Stimulated activated effector memory CD8-positive, alpha-beta T cell treated with anti-CD3 and anti-CD28 coated beads, Interleukin-12 subunit alpha, Interleukin-12 subunit beta, amount 100 ng/mL, for 72 hours (primary cell): ENCODE measurements at regions not wholly inside any gene's neighbourhood (a gene's known extent, or its start where the extent isn't known, plus 50 kb on each side); places are given as distances from the start of the nearest gene placed in this dataset.
A peak's percentile ranks its signal among the peaks of the same experiment; 100 is the strongest.

Source experiments
- ATAC-seq: fragments of 150-1000 bp; cut with Tn5 transposase; 2 replicates; pipeline ENCODE4 v1.10.0; 2021
- DNase-seq, 2 donors: peaks; one replicate each; pipeline ENCODE4 v3.0.0; 2021 to 2022; ENCODE audit warnings: low spot score in 2 of 2
- H3K27ac Mint-ChIP-seq: one replicate; pipeline ENCODE4 v1.8.0; 2022; ENCODE audit warnings: mild to moderate bottlenecking, mixed read lengths
- H3K36me3 Mint-ChIP-seq: one replicate; pipeline ENCODE4 v1.8.0; 2022; ENCODE audit warnings: mild to moderate bottlenecking, mixed read lengths
- H3K4me1 Mint-ChIP-seq: one replicate; pipeline ENCODE4 v1.8.0; 2022; ENCODE audit warnings: mixed read lengths
- H3K4me3 Mint-ChIP-seq: one replicate; pipeline ENCODE4 v1.8.0; 2022; ENCODE audit warnings: mild to moderate bottlenecking, mixed read lengths
- H3K9me3 Mint-ChIP-seq: one replicate; pipeline ENCODE4 v1.8.0; 2022; ENCODE audit warnings: mixed read lengths

GRCh38 chr15:29428925-29429573 is 159.4 kb upstream of the NSMCE3 start:
- Mint-ChIP-seq H3K4me1 (no peaks in the 10 kb centered on the region), H3K4me3 (no peak overlapping the region), H3K36me3 (no peaks in the 10 kb centered on the region), H3K27ac (no peak overlapping the region), H3K9me3 (no peaks in the 10 kb centered on the region)
- DNase-seq: no peak
- no peak for ATAC-seq

GRCh38 chr15:29425864-29426263 is 156.2 kb upstream of the NSMCE3 start:
- Mint-ChIP-seq H3K4me3 (no peak overlapping the region), H3K36me3 (no peaks in the 10 kb centered on the region), H3K4me1 (no peaks in the 10 kb centered on the region), H3K27ac (no peak overlapping the region), H3K9me3 (no peaks in the 10 kb centered on the region)
- DNase-seq (no peak), ATAC-seq (no peak)

- H3K27ac Mint-ChIP-seq: no peak overlapping the region
- no peak overlapping the region for H3K4me3 Mint-ChIP-seq
- peaks cover 3% of the 10 kb centered on the region for H3K9me3 Mint-ChIP-seq
- H3K4me1 Mint-ChIP-seq: no peaks in the 10 kb centered on the region
- H3K36me3 Mint-ChIP-seq: no peaks in the 10 kb centered on the region
- ATAC-seq (no peak), DNase-seq (no peak)
These were observed 154.5 kb upstream of the NSMCE3 start for GRCh38 chr15:29424118-29424517.

- H3K27ac Mint-ChIP-seq: no peak overlapping the region
- no peaks in the 10 kb centered on the region for H3K4me1 Mint-ChIP-seq
- H3K9me3 Mint-ChIP-seq: peaks cover 3% of the 10 kb centered on the region
- DNase-seq: no peak
- no peaks in the 10 kb centered on the region for H3K36me3 Mint-ChIP-seq
- ATAC-seq: no peak
- H3K4me3 Mint-ChIP-seq: no peak overlapping the region
These were observed 153.0 kb upstream of the NSMCE3 start for GRCh38 chr15:29422606-29423005.

GRCh38 chr15:29420188-29420587 is 150.6 kb upstream of the NSMCE3 start:
- no peak for ATAC-seq
- no peak overlapping the region for H3K4me3 Mint-ChIP-seq
- peaks cover 3% of the 10 kb centered on the region for H3K9me3 Mint-ChIP-seq
- no peak for DNase-seq
- no peaks in the 10 kb centered on the region for H3K4me1 Mint-ChIP-seq
- H3K27ac Mint-ChIP-seq: no peak overlapping the region
- H3K36me3 Mint-ChIP-seq: no peaks in the 10 kb centered on the region

- H3K9me3 Mint-ChIP-seq: peaks cover 3% of the 10 kb centered on the region
- DNase-seq (no peak), ATAC-seq (no peak)
- no peaks in the 10 kb centered on the region for H3K4me1 Mint-ChIP-seq
- H3K27ac Mint-ChIP-seq: no peak overlapping the region
- no peaks in the 10 kb centered on the region for H3K36me3 Mint-ChIP-seq
- H3K4me3 Mint-ChIP-seq: no peak overlapping the region
These were observed 149.3 kb upstream of the NSMCE3 start for GRCh38 chr15:29418931-29419330.

GRCh38 chr15:29418178-29418577 is 148.6 kb upstream of the NSMCE3 start:
- Mint-ChIP-seq H3K36me3 (no peaks in the 10 kb centered on the region), H3K27ac (no peak overlapping the region), H3K4me3 (no peak overlapping the region), H3K9me3 (peaks cover 3% of the 10 kb centered on the region), H3K4me1 (no peaks in the 10 kb centered on the region)
- DNase-seq: no peak
- no peak for ATAC-seq

GRCh38 chr15:29411299-29411698 is 141.7 kb upstream of the NSMCE3 start:
- no peaks in the 10 kb centered on the region for H3K36me3 Mint-ChIP-seq
- no peak for DNase-seq
- H3K27ac Mint-ChIP-seq: no peak overlapping the region
- no peaks in the 10 kb centered on the region for H3K4me1 Mint-ChIP-seq
- H3K9me3 Mint-ChIP-seq: no peaks in the 10 kb centered on the region
- H3K4me3 Mint-ChIP-seq: no peak overlapping the region
- ATAC-seq: no peak

GRCh38 chr15:29410338-29410737 is 140.7 kb upstream of the NSMCE3 start:
- ATAC-seq (no peak), DNase-seq (no peak)
- Mint-ChIP-seq H3K4me1 (no peaks in the 10 kb centered on the region), H3K9me3 (no peaks in the 10 kb centered on the region), H3K27ac (no peak overlapping the region), H3K4me3 (no peak overlapping the region), H3K36me3 (no peaks in the 10 kb centered on the region)

GRCh38 chr15:29409890-29410289 is 140.3 kb upstream of the NSMCE3 start:
- no peak for DNase-seq
- Mint-ChIP-seq H3K27ac (no peak overlapping the region), H3K4me3 (no peak overlapping the region), H3K4me1 (no peaks in the 10 kb centered on the region), H3K9me3 (no peaks in the 10 kb centered on the region), H3K36me3 (no peaks in the 10 kb centered on the region)
- ATAC-seq: no peak

- DNase-seq (no peak), ATAC-seq (no peak)
- Mint-ChIP-seq H3K4me1 (no peaks in the 10 kb centered on the region), H3K4me3 (no peak overlapping the region), H3K9me3 (no peaks in the 10 kb centered on the region), H3K36me3 (no peaks in the 10 kb centered on the region), H3K27ac (no peak overlapping the region)
These were observed 135.9 kb upstream of the NSMCE3 start for GRCh38 chr15:29405564-29405963.

- Mint-ChIP-seq H3K36me3 (no peaks in the 10 kb centered on the region), H3K9me3 (no peaks in the 10 kb centered on the region), H3K27ac (no peak overlapping the region), H3K4me3 (no peak overlapping the region), H3K4me1 (no peaks in the 10 kb centered on the region)
- ATAC-seq (peak; percentile 31), DNase-seq (no peak)
These were observed 134.2 kb upstream of the NSMCE3 start for GRCh38 chr15:29403772-29404171.

GRCh38 chr15:29401644-29402043 is 132.0 kb upstream of the NSMCE3 start:
- Mint-ChIP-seq H3K9me3 (no peaks in the 10 kb centered on the region), H3K4me1 (no peaks in the 10 kb centered on the region), H3K36me3 (no peaks in the 10 kb centered on the region), H3K27ac (no peak overlapping the region), H3K4me3 (no peak overlapping the region)
- DNase-seq (no peak), ATAC-seq (no peak)

- H3K36me3 Mint-ChIP-seq: no peaks in the 10 kb centered on the region
- ATAC-seq: no peak
- no peak for DNase-seq
- H3K9me3 Mint-ChIP-seq: no peaks in the 10 kb centered on the region
- H3K4me1 Mint-ChIP-seq: no peaks in the 10 kb centered on the region
- no peak overlapping the region for H3K4me3 Mint-ChIP-seq
- H3K27ac Mint-ChIP-seq: no peak overlapping the region
These were observed 131.1 kb upstream of the NSMCE3 start for GRCh38 chr15:29400701-29401100.

- Mint-ChIP-seq H3K27ac (no peak overlapping the region), H3K4me3 (no peak overlapping the region), H3K36me3 (no peaks in the 10 kb centered on the region), H3K9me3 (no peaks in the 10 kb centered on the region), H3K4me1 (no peaks in the 10 kb centered on the region)
- no peak for DNase-seq
- ATAC-seq: no peak
These were observed 129.3 kb upstream of the NSMCE3 start for GRCh38 chr15:29398907-29399306.

- Mint-ChIP-seq H3K36me3 (no peaks in the 10 kb centered on the region), H3K27ac (no peak overlapping the region), H3K9me3 (no peaks in the 10 kb centered on the region), H3K4me3 (no peak overlapping the region), H3K4me1 (no peaks in the 10 kb centered on the region)
- no peak for ATAC-seq
- DNase-seq: no peak
These were observed 126.7 kb upstream of the NSMCE3 start for GRCh38 chr15:29396176-29396811.
